HEK293 (cell line): ENCODE measurements at regions not wholly inside any gene's neighbourhood (a gene's known extent, or its start where the extent isn't known, plus 50 kb on each side); places are given as distances from the start of the nearest gene placed in this dataset.

Source experiments
- CTCF ChIA-PET: fragments of 350-600 bp; formaldehyde crosslinking; extraction: SDS; loops from one replicate; lab custom pipeline; 2021; ENCODE audit warnings: antibody characterized with exemption; lab: Yijun Ruan, JAX
- POLR2A ChIA-PET: fragments of 300-600 bp; formaldehyde crosslinking; extraction: SDS; loops from one replicate; lab custom pipeline; 2020; ENCODE audit warnings: antibody characterized with exemption, inconsistent platforms; lab: Yijun Ruan, JAX
- H3K27ac ChIP-seq: fragments of 200-500 bp; sonication (Bioruptor generic); 2 replicates; pipeline ENCODE4 v1.5.1; 2014; ENCODE audit warnings: low read depth, low read length, control low read depth, inconsistent platforms; ENCODE audit errors: extremely low read depth
- H3K36me3 ChIP-seq, 2 experiments: fragments of 200-500 bp in 1 of 2; sonication (Bioruptor generic) in 1 of 2; 1 replicate in 1 of 2; 2 replicates in 1 of 2; pipeline ENCODE4 v1.5.1; 2014 to 2017; ENCODE audit warnings: inconsistent platforms in 2 of 2, low read length in 2 of 2; ENCODE audit not compliant: control insufficient read depth in 2 of 2, insufficient read depth in 1 of 2
- H3K4me1 ChIP-seq: fragments of 200-500 bp; sonication (Bioruptor generic); 2 replicates; pipeline ENCODE4 v1.5.1; 2014; ENCODE audit warnings: mild to moderate bottlenecking, low read length, inconsistent platforms; ENCODE audit not compliant: control insufficient read depth, insufficient read depth
- H3K4me3 ChIP-seq: 2 replicates; pipeline ENCODE4 v1.5.1; 2011; ENCODE audit warnings: low read depth, mild to moderate bottlenecking, control low read depth, low read length, moderate library complexity
- H3K9me3 ChIP-seq: fragments of 200-500 bp; sonication (Bioruptor generic); 2 replicates; pipeline ENCODE4 v1.5.1; 2014; ENCODE audit warnings: low read depth, low read length, inconsistent platforms; ENCODE audit not compliant: control insufficient read depth, insufficient read depth
- GLI2 ChIP-seq: fragments of 450-650 bp; formaldehyde crosslinking; IDR thresholded peaks from 2 replicates; pipeline ENCODE4; 2017; ENCODE audit warnings: missing biosample characterization, missing genetic modification characterization, low read depth, borderline replicate concordance
- KLF1 ChIP-seq: fragments of 450-650 bp; formaldehyde crosslinking; IDR thresholded peaks from 2 replicates; pipeline ENCODE4 v1.5.1; 2016; ENCODE audit warnings: missing biosample characterization, missing genetic modification characterization
- KLF9 ChIP-seq: fragments of 450-650 bp; formaldehyde crosslinking; IDR thresholded peaks from 2 replicates; pipeline ENCODE4 v1.5.1; 2016; ENCODE audit warnings: missing biosample characterization, missing genetic modification characterization, low read depth
- MEIS1 ChIP-seq: sonication (generic); formaldehyde crosslinking; IDR thresholded peaks from 2 replicates; pipeline ENCODE4 v1.8.1; 2022; ENCODE audit warnings: missing genetic modification reagents, mild to moderate bottlenecking, borderline replicate concordance
- SP2 ChIP-seq: fragments of 450-650 bp; formaldehyde crosslinking; IDR thresholded peaks from 2 replicates; pipeline ENCODE4 v1.5.1; 2016; ENCODE audit warnings: missing biosample characterization, missing genetic modification characterization
- ZBTB48 ChIP-seq: fragments of 450-650 bp; formaldehyde crosslinking; IDR thresholded peaks from 2 replicates; pipeline ENCODE4 v1.5.1; 2016; ENCODE audit warnings: missing biosample characterization, missing genetic modification characterization
- ZFP41 ChIP-seq: fragments of 450-650 bp; formaldehyde crosslinking; IDR thresholded peaks from 2 replicates; pipeline ENCODE4 v1.5.1; 2016; ENCODE audit warnings: missing biosample characterization, missing genetic modification characterization, borderline replicate concordance
- ZIC2 ChIP-seq: fragments of 450-650 bp; formaldehyde crosslinking; IDR thresholded peaks from 2 replicates; pipeline ENCODE4 v1.5.1; 2016; ENCODE audit warnings: missing biosample characterization, missing genetic modification characterization
- ZNF138 ChIP-seq: fragments of 450-650 bp; formaldehyde crosslinking; IDR thresholded peaks from 2 replicates; pipeline ENCODE4 v1.5.1; 2016; ENCODE audit warnings: missing biosample characterization, missing genetic modification characterization, borderline replicate concordance
- ZNF248 ChIP-seq: fragments of 450-650 bp; formaldehyde crosslinking; IDR thresholded peaks from 2 replicates; pipeline ENCODE4 v1.5.1; 2017; ENCODE audit warnings: missing biosample characterization, missing genetic modification characterization
- ZNF266 ChIP-seq: fragments of 450-650 bp; formaldehyde crosslinking; IDR thresholded peaks from 2 replicates; pipeline ENCODE4 v1.5.1; 2016; ENCODE audit warnings: missing biosample characterization, missing genetic modification characterization, low read depth
- ZNF354C ChIP-seq: fragments of 450-650 bp; formaldehyde crosslinking; IDR thresholded peaks from 2 replicates; pipeline ENCODE4 v1.5.1; 2016; ENCODE audit warnings: missing biosample characterization, missing genetic modification characterization, low read depth, borderline replicate concordance
- ZNF404 ChIP-seq: fragments of 450-650 bp; formaldehyde crosslinking; IDR thresholded peaks from 2 replicates; pipeline ENCODE4 v1.5.1; 2017; ENCODE audit warnings: missing biosample characterization, missing genetic modification characterization
- ZNF529 ChIP-seq: fragments of 450-650 bp; formaldehyde crosslinking; IDR thresholded peaks from 2 replicates; pipeline ENCODE4 v1.5.1; 2017; ENCODE audit warnings: missing genetic modification characterization, missing biosample characterization; ENCODE audit not compliant: insufficient replicate concordance
- ZNF621 ChIP-seq: fragments of 450-650 bp; formaldehyde crosslinking; IDR thresholded peaks from 2 replicates; pipeline ENCODE4 v1.5.1; 2017; ENCODE audit warnings: missing biosample characterization, missing genetic modification characterization
- ZNF664 ChIP-seq: fragments of 450-650 bp; formaldehyde crosslinking; IDR thresholded peaks from 2 replicates; pipeline ENCODE4 v1.5.1; 2016; ENCODE audit warnings: missing biosample characterization, missing genetic modification characterization
- ZNF76 ChIP-seq: fragments of 450-650 bp; formaldehyde crosslinking; IDR thresholded peaks from 2 replicates; pipeline ENCODE4; 2016; ENCODE audit warnings: low read depth, missing biosample characterization, missing genetic modification characterization, borderline replicate concordance
- ZNF785 ChIP-seq: fragments of 450-650 bp; formaldehyde crosslinking; IDR thresholded peaks from 2 replicates; pipeline ENCODE4 v1.5.1; 2016; ENCODE audit warnings: missing biosample characterization, missing genetic modification characterization
- ZNF830 ChIP-seq: fragments of 450-650 bp; IDR thresholded peaks from 2 replicates; pipeline ENCODE4 v1.5.0; 2018; ENCODE audit warnings: missing biosample characterization, missing genetic modification characterization, low read depth, mild to moderate bottlenecking, moderate library complexity
- TF ChIP-seq, protein P1 (sequence below): fragments of 450-650 bp; formaldehyde crosslinking; IDR thresholded peaks from 2 replicates; pipeline ENCODE4 v1.5.1; 2016; ENCODE audit warnings: missing biosample characterization, missing genetic modification characterization
- TF ChIP-seq, protein P2 (sequence below): fragments of 450-650 bp; formaldehyde crosslinking; IDR thresholded peaks from 2 replicates; pipeline ENCODE4 v1.5.1; 2016; ENCODE audit warnings: missing biosample characterization, missing genetic modification characterization
- TF ChIP-seq, protein P3 (sequence below): fragments of 450-650 bp; formaldehyde crosslinking; IDR thresholded peaks from 2 replicates; pipeline ENCODE4 v1.5.1; 2016; ENCODE audit warnings: missing biosample characterization, missing genetic modification characterization
- TF ChIP-seq, protein P4 (sequence below): fragments of 450-650 bp; formaldehyde crosslinking; IDR thresholded peaks from 2 replicates; pipeline ENCODE4 v1.5.1; 2016; ENCODE audit warnings: missing biosample characterization, missing genetic modification characterization, borderline replicate concordance
- TF ChIP-seq, protein P5 (sequence below): fragments of 450-650 bp; formaldehyde crosslinking; IDR thresholded peaks from 2 replicates; pipeline ENCODE4 v1.5.1; 2017; ENCODE audit warnings: missing biosample characterization, missing genetic modification characterization

DNA sequence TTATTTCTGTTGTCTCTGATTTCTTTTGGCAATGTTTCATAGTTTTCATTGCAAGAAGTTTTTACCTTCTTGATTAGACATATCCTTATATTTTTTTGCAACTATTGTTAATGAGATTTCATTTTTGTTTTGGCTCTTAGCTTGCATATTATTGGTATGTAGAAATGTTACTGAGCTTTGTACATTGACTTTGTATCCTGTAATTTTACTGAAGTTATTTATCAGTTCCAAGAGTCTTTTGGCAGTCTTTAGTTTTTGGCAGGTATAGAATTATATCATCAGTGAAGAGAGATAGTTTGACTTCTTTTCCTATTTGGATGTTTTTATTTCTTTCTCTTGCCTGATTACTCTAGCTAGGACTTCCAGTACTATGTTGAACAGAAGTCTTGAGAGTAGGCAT lies 375.7 kb downstream of the TDRD3 start:
- CTCF ChIA-PET: no interaction called here
- TF ChIP-seq MEIS1 (CRISPR knock-in tag) (no peak), ZNF664 (tag by site-specific recombination) (no peak), ZNF138 (tag by site-specific recombination) (no peak), ZNF404 (tag by site-specific recombination) (no peak), ZIC2 (tag by site-specific recombination) (no peak), ZNF76 (tag by site-specific recombination) (no peak), ZNF248 (tag by site-specific recombination) (no peak), ZNF621 (tag by site-specific recombination) (no peak), ZFP41 (tag by site-specific recombination) (no peak)
- TF ChIP-seq, protein P1, sequence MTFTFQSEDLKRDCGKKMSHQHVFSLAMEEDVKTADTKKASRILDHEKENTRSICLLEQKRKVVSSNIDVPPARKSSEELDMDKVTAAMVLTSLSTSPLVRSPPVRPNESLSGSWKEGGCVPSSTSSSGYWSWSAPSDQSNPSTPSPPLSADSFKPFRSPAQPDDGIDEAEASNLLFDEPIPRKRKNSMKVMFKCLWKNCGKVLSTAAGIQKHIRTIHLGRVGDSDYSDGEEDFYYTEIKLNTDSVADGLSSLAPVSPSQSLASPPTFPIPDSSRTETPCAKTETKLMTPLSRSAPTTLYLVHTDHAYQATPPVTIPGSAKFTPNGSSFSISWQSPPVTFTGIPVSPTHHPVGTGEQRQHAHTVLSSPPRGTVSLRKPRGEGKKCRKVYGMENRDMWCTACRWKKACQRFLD (tag by site-specific recombination): no peak
- TF ChIP-seq, protein P2, sequence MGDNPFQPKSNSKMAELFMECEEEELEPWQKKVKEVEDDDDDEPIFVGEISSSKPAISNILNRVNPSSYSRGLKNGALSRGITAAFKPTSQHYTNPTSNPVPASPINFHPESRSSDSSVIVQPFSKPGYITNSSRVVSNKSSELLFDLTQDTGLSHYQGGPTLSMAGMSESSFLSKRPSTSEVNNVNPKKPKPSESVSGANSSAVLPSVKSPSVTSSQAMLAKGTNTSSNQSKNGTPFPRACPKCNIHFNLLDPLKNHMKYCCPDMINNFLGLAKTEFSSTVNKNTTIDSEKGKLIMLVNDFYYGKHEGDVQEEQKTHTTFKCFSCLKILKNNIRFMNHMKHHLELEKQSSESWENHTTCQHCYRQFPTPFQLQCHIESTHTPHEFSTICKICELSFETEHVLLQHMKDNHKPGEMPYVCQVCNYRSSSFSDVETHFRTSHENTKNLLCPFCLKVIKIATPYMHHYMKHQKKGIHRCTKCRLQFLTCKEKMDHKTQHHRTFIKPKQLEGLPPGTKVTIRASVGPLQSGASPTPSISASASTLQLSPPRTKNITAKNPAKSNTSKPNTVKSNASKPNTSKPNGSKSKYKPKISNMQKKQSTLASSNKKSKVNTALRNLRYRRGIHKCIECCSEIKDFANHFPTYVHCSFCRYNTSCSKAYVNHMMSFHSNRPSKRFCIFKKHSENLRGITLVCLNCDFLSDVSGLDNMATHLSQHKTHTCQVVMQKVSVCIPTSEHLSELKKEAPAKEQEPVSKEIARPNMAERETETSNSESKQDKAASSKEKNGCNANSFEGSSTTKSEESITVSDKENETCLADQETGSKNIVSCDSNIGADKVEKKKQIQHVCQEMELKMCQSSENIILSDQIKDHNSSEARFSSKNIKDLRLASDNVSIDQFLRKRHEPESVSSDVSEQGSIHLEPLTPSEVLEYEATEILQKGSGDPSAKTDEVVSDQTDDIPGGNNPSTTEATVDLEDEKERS (tag by site-specific recombination): no peak
- TF ChIP-seq, all 188 proteins: peak for 0

DNA sequence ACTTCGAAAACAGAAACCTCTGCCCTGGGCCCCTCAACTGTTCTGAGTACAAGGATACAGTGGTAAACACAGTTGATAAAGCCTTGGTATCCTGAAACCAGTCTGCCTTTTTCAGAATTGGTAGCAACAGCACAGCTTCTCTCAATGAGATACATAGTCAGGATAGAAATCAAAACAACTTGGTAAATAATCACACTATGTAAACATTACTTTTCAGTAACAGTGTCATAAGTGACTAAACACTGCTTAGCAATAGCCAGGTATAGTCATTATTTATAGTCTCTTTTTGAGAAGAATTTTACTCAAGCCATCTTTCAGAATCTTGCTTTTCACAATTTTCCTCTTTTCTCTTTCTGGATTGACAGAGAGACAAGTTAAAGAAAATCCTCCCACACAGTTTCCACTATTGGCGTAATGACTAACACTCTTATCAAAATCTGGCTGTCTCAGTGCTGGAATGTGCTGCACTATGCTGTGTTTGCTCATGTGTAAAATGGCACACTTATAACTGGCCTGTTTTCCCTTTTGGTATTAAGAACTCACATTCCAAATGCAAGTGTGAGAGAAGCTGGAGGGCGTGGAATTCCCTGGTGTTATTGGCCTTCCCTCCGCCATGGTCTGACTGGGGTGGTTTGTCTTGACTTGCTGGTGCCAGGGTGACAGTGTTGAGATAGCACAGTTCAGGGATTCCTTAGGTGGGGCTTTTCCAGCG lies 368.8 kb downstream of the TDRD3 start:
- H3K4me1 ChIP-seq: no peaks in the 10 kb centered on the region
- no peaks in the 10 kb centered on the region for H3K36me3 ChIP-seq
- POLR2A ChIA-PET: no interaction called here
- no peak overlapping the region for H3K27ac ChIP-seq
- TF ChIP-seq GLI2 (no peak), ZBTB48 (tag by site-specific recombination) (no peak), ZNF529 (no peak), SP2 (tag by site-specific recombination) (no peak), ZNF830 (tag by site-specific recombination) (no peak), ZNF354C (tag by site-specific recombination) (no peak), ZNF266 (no peak), ZIC2 (tag by site-specific recombination) (no peak), ZNF785 (tag by site-specific recombination) (no peak), KLF1 (tag by site-specific recombination) (no peak), KLF9 (tag by site-specific recombination) (no peak)
- TF ChIP-seq, protein P3, sequence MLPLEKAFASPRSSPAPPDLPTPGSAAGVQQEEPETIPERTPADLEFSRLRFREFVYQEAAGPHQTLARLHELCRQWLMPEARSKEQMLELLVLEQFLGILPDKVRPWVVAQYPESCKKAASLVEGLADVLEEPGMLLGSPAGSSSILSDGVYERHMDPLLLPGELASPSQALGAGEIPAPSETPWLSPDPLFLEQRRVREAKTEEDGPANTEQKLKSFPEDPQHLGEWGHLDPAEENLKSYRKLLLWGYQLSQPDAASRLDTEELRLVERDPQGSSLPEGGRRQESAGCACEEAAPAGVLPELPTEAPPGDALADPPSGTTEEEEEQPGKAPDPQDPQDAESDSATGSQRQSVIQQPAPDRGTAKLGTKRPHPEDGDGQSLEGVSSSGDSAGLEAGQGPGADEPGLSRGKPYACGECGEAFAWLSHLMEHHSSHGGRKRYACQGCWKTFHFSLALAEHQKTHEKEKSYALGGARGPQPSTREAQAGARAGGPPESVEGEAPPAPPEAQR (tag by site-specific recombination): no peak
- TF ChIP-seq, protein P4, sequence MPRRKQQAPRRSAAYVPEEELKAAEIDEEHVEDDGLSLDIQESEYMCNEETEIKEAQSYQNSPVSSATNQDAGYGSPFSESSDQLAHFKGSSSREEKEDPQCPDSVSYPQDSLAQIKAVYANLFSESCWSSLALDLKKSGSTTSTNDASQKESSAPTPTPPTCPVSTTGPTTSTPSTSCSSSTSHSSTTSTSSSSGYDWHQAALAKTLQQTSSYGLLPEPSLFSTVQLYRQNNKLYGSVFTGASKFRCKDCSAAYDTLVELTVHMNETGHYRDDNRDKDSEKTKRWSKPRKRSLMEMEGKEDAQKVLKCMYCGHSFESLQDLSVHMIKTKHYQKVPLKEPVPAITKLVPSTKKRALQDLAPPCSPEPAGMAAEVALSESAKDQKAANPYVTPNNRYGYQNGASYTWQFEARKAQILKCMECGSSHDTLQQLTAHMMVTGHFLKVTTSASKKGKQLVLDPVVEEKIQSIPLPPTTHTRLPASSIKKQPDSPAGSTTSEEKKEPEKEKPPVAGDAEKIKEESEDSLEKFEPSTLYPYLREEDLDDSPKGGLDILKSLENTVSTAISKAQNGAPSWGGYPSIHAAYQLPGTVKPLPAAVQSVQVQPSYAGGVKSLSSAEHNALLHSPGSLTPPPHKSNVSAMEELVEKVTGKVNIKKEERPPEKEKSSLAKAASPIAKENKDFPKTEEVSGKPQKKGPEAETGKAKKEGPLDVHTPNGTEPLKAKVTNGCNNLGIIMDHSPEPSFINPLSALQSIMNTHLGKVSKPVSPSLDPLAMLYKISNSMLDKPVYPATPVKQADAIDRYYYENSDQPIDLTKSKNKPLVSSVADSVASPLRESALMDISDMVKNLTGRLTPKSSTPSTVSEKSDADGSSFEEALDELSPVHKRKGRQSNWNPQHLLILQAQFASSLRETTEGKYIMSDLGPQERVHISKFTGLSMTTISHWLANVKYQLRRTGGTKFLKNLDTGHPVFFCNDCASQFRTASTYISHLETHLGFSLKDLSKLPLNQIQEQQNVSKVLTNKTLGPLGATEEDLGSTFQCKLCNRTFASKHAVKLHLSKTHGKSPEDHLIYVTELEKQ (tag by site-specific recombination): no peak
- TF ChIP-seq, protein P5, sequence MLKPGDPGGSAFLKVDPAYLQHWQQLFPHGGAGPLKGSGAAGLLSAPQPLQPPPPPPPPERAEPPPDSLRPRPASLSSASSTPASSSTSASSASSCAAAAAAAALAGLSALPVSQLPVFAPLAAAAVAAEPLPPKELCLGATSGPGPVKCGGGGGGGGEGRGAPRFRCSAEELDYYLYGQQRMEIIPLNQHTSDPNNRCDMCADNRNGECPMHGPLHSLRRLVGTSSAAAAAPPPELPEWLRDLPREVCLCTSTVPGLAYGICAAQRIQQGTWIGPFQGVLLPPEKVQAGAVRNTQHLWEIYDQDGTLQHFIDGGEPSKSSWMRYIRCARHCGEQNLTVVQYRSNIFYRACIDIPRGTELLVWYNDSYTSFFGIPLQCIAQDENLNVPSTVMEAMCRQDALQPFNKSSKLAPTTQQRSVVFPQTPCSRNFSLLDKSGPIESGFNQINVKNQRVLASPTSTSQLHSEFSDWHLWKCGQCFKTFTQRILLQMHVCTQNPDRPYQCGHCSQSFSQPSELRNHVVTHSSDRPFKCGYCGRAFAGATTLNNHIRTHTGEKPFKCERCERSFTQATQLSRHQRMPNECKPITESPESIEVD (tag by site-specific recombination): no peak
- TF ChIP-seq, all 188 proteins: peak for 0
- CTCF ChIA-PET: no interaction called here
- Histone ChIP-seq H3K4me3 (no peak overlapping the region), H3K9me3 (no peaks in the 10 kb centered on the region)

More for the DNA sequence above, 375.7 kb downstream of the TDRD3 start:
- no peaks in the 10 kb centered on the region for H3K9me3 ChIP-seq
- H3K36me3 ChIP-seq: no peaks in the 10 kb centered on the region
- no peak overlapping the region for H3K4me3 ChIP-seq
- no peaks in the 10 kb centered on the region for H3K4me1 ChIP-seq
- no peak overlapping the region for H3K27ac ChIP-seq
- POLR2A ChIA-PET: no interaction called here
